ENCODE measurements at regions not wholly inside any gene's neighbourhood (a gene's known extent, or its start where the extent isn't known, plus 50 kb on each side); places are given as distances from the start of the nearest gene placed in this dataset.
A peak's percentile ranks its signal among the peaks of the same experiment; 100 is the strongest.
"Not testable (repeated sequence)": the region's sequence is repeated elsewhere in the genome, so short reads cannot be mapped to it uniquely, and the experiment has no call there.

DNA sequence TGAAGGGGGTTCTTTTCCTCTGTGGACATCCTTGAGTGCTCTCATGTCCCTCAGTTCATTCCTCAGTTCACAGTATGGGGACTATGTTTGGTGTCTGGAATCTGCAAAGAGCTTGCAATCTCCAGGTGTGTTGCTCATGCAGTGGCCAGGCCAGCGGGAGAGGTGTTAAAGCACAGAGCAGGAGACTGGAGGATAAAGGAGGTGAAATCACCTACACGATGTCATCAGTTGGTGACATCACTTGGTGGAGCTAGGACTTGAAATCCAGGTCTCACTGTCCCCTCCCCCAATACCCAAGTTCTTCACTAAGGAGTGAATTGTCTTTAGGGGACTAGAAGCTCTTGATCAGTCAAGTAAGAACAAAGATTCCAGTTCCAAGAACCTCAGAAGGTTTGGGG, 197.3 kb upstream of the ZNF618 start:
- H3K9ac ChIP-seq (ENCODE audit: low read depth in 1 of 2, low read length in 2 of 2), result no peak overlapping the region
- no peaks in the 10 kb centered on the region for H3K36me3 ChIP-seq (ENCODE audit: control insufficient read depth in 1 of 2, insufficient read depth in 2 of 2, low read length in 2 of 2)
- H3K4me3 ChIP-seq (ENCODE audit: low read depth in 1 of 2, low read length in 2 of 2), result no peak overlapping the region
- H3K4me1 ChIP-seq (ENCODE audit: control insufficient read depth in 1 of 2, insufficient read depth in 2 of 2, low read length in 2 of 2), result no peaks in the 10 kb centered on the region
- H3K27me3 ChIP-seq (ENCODE audit: control insufficient read depth in 1 of 2, insufficient read depth in 2 of 2, low read length in 2 of 2), result peaks cover 0 to 10% of the 10 kb centered on the region in 2 donors
- no peaks in the 10 kb centered on the region for H3K9me3 ChIP-seq (ENCODE audit: control insufficient read depth in 1 of 2, low read length in 2 of 2)
- no peak overlapping the region for H3K27ac ChIP-seq (ENCODE audit: low read depth, low read length)

DNA sequence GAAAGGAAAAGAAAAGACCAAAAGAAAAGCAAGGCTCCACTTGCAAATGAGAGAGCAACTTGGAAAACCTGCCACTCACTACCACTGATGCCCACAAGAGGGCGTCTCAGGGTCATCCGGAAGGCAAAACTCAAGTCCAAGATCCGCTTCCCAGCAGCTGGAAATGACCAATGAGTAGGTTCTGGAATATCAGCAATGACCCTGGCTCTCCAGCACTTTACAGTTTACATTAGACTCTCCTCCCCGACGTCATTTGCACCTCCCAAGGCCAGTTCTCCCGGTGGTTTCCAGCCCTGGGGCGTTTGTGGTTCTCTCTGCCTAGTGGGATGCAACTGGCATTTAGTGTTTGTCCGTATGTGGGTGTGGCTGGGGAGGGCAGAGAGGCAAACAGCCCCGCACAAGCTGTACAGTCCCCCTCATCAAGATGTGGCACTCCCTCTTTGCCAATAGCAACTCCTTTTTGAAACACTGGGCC, 193.8 kb upstream of the ZNF618 start:
- peaks cover 2 to 3% of the 10 kb centered on the region in 2 donors for H3K27me3 ChIP-seq (ENCODE audit: control insufficient read depth in 1 of 2, insufficient read depth in 2 of 2, low read length in 2 of 2)
- no peak overlapping the region for H3K9ac ChIP-seq (ENCODE audit: low read depth in 1 of 2, low read length in 2 of 2)
- H3K27ac ChIP-seq (ENCODE audit: low read depth, low read length), result no peak overlapping the region
- H3K9me3 ChIP-seq (ENCODE audit: control insufficient read depth in 1 of 2, low read length in 2 of 2), result no peaks in the 10 kb centered on the region
- H3K4me3 ChIP-seq (ENCODE audit: low read depth in 1 of 2, low read length in 2 of 2), result no peak overlapping the region
- no peaks in the 10 kb centered on the region for H3K36me3 ChIP-seq (ENCODE audit: control insufficient read depth in 1 of 2, insufficient read depth in 2 of 2, low read length in 2 of 2)
- peaks cover 0 to 1% of the 10 kb centered on the region in 2 donors for H3K4me1 ChIP-seq (ENCODE audit: control insufficient read depth in 1 of 2, insufficient read depth in 2 of 2, low read length in 2 of 2)

DNA sequence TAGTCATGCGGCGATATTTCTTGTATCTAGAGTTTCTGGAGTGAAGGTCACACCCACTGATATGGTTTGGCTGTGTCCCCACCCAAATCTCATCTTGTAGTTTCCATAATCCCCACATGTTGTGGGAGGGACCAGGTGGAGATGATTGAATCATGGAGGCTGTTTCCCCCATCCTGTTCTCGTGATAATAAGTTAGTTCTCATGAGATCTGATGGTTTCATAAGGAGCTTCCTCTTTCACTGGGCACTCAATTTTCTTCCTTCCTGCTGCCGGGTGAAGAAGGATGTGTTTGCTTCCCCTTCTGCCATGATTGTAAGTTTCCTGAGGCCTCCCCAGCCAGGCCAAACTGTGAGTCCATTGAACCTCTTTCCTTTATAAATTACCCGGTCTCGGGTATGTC, 190.5 kb upstream of the ZNF618 start:
- not testable (repeated sequence) for H3K9me3 ChIP-seq (ENCODE audit: control insufficient read depth in 1 of 2, low read length in 2 of 2); H3K36me3 ChIP-seq (ENCODE audit: control insufficient read depth in 1 of 2, insufficient read depth in 2 of 2, low read length in 2 of 2); H3K27ac ChIP-seq (ENCODE audit: low read depth, low read length); H3K4me3 ChIP-seq (ENCODE audit: low read depth in 1 of 2, low read length in 2 of 2); H3K9ac ChIP-seq (ENCODE audit: low read depth in 1 of 2, low read length in 2 of 2)
- Histone ChIP-seq H3K27me3 (ENCODE audit: control insufficient read depth in 1 of 2, insufficient read depth in 2 of 2, low read length in 2 of 2) (peaks cover 17 to 18% of the 10 kb centered on the region in 2 donors), H3K4me1 (ENCODE audit: control insufficient read depth in 1 of 2, insufficient read depth in 2 of 2, low read length in 2 of 2) (peaks cover 10 to 14% of the 10 kb centered on the region in 2 donors)

DNA sequence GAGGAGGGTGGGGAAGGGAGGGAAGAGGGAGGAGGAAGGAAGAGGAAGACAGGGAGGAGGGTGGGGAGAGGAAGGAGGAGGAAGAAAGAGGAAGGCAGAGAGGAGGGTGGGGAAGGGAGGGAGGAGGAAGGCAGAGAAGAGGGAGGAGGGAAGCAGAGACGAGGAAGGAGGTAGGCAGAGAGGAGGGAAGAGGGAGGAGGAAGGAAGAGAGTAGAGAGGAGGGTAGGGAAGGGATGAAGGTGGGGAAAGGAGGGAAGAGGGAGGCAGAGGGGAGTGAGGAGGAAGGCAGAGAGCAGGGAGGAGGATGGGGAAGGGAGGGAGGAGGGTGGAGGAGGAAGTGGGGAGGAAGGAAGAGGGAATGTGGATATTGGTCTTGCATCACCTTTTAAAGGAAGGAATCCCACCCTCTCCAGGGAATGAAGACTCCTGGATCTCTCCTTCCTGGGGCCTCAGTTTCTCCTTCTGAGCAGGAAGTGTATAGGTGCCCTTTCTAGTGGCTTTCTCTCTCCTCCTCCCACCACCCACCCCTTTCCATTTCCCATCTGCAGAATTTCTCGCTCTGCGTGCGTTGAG, 188.9 kb upstream of the ZNF618 start:
- H3K27me3 ChIP-seq (ENCODE audit: control insufficient read depth in 1 of 2, insufficient read depth in 2 of 2, low read length in 2 of 2), result peaks cover 17 to 18% of the 10 kb centered on the region in 2 donors
- H3K4me3 ChIP-seq (ENCODE audit: low read depth in 1 of 2, low read length in 2 of 2), result no peak overlapping the region
- no peaks in the 10 kb centered on the region for H3K36me3 ChIP-seq (ENCODE audit: control insufficient read depth in 1 of 2, insufficient read depth in 2 of 2, low read length in 2 of 2)
- no peak overlapping the region for H3K27ac ChIP-seq (ENCODE audit: low read depth, low read length)
- H3K9me3 ChIP-seq (ENCODE audit: control insufficient read depth in 1 of 2, low read length in 2 of 2), result no peaks in the 10 kb centered on the region
- H3K9ac ChIP-seq (ENCODE audit: low read depth in 1 of 2, low read length in 2 of 2), result no peak overlapping the region
- H3K4me1 ChIP-seq (ENCODE audit: control insufficient read depth in 1 of 2, insufficient read depth in 2 of 2, low read length in 2 of 2), result peaks cover 10 to 14% of the 10 kb centered on the region in 2 donors

DNA sequence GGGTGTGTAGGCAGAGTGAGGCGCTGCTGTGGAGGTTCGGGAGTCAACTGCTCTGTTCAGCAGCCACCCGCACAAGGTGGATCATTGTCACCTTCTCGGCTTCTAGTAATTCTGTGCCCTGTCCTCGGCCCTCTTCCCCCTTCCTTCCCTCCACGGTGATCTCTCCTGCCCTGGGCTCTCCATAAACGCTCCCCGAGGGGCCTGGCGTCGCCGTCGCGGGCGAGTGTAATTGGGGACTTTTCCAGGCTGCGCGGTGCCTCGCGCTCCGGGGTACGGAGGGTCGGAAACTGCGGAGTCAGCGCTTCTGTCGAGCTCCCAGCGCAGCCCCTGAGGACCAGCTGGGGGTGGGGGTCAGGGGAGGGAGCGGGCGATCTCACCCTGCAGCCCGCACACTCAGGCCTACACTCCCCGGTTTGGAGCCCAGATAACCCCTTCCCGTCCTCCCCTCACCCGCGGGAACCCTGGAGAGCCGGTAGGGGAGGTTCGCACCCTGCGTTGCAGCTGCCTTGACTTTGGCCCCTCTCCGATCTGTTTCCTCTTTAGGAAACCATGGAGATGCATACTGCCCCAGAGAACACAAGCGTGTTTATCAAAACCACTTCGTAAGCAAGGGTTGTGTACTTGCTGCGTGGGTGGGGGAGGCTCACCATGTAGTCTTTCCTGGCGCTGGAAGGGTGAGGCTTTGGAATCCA, 188.3 kb upstream of the ZNF618 start:
- H3K9ac ChIP-seq (ENCODE audit: low read depth in 1 of 2, low read length in 2 of 2), result no peak overlapping the region
- no peak overlapping the region for H3K27ac ChIP-seq (ENCODE audit: low read depth, low read length)
- peaks cover 10 to 14% of the 10 kb centered on the region in 2 donors for H3K4me1 ChIP-seq (ENCODE audit: control insufficient read depth in 1 of 2, insufficient read depth in 2 of 2, low read length in 2 of 2)
- no peaks in the 10 kb centered on the region for H3K36me3 ChIP-seq (ENCODE audit: control insufficient read depth in 1 of 2, insufficient read depth in 2 of 2, low read length in 2 of 2)
- H3K27me3 ChIP-seq (ENCODE audit: control insufficient read depth in 1 of 2, insufficient read depth in 2 of 2, low read length in 2 of 2), result peaks cover 17 to 18% of the 10 kb centered on the region in 2 donors
- H3K9me3 ChIP-seq (ENCODE audit: control insufficient read depth in 1 of 2, low read length in 2 of 2), result no peaks in the 10 kb centered on the region
- H3K4me3 ChIP-seq (ENCODE audit: low read depth in 1 of 2, low read length in 2 of 2), result peak overlapping the region; percentile 31 to 32

DNA sequence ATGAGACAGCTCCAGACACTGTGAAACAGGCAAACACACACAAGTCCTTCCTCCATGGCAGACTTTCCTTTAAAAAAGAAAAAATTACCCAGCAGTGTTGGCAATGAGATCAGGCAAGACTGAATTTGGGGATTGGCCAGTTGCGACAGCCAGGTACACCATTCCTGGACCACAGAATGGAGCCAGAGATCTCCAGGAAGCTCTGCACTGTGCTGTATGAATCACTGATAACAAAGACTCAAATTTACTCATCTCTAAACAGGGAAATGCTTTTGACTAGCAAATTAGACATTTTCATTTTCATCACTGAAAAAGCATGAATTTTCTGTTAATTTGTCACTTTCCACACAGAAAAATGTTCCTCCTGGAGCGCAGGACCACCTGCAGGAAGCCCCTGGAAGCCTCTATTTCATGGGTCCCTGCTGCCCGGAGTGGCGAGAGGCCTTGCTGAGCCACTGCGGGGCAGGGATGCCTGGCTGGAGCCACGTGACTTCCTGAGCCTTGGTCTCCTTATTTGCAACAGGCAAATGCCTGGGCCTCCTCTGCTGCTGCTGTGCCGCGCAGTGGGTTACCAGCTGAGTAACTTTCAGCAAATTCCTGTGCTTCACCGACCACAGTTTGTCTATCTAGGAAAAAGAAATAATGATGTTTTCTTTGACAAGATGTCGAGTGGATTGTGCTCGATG, 185.9 kb upstream of the ZNF618 start:
- Histone ChIP-seq H3K4me1 (ENCODE audit: control insufficient read depth in 1 of 2, insufficient read depth in 2 of 2, low read length in 2 of 2) (peaks cover 10 to 14% of the 10 kb centered on the region in 2 donors), H3K4me3 (ENCODE audit: low read depth in 1 of 2, low read length in 2 of 2) (no peak overlapping the region), H3K36me3 (ENCODE audit: control insufficient read depth in 1 of 2, insufficient read depth in 2 of 2, low read length in 2 of 2) (no peaks in the 10 kb centered on the region), H3K9me3 (ENCODE audit: control insufficient read depth in 1 of 2, low read length in 2 of 2) (no peaks in the 10 kb centered on the region), H3K27me3 (ENCODE audit: control insufficient read depth in 1 of 2, insufficient read depth in 2 of 2, low read length in 2 of 2) (peaks cover 18 to 20% of the 10 kb centered on the region in 2 donors), H3K9ac (ENCODE audit: low read depth in 1 of 2, low read length in 2 of 2) (no peak overlapping the region), H3K27ac (ENCODE audit: low read depth, low read length) (no peak overlapping the region)

DNA sequence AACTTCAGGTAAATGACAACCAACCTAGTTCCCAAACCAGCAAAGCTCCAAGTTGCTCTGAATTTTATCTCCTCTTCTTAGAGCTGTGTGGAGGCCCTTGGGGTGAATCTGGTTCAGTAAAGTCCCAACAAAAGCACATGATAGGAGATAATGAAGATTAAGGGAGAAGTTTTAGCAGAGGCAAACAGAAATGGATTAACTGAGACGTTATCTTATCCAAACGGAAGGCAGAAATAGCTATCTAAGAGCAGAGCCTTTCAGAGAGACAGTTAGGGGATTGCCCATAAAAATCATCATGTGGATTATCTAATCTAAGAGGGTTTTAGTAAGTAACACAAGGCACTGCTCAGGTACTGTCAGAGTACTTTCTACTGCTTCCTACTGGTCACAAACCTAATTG, 183.9 kb upstream of the ZNF618 start:
- Histone ChIP-seq H3K9ac (ENCODE audit: low read depth in 1 of 2, low read length in 2 of 2) (no peak overlapping the region), H3K27me3 (ENCODE audit: control insufficient read depth in 1 of 2, insufficient read depth in 2 of 2, low read length in 2 of 2) (peaks cover 16 to 19% of the 10 kb centered on the region in 2 donors), H3K36me3 (ENCODE audit: control insufficient read depth in 1 of 2, insufficient read depth in 2 of 2, low read length in 2 of 2) (no peaks in the 10 kb centered on the region), H3K9me3 (ENCODE audit: control insufficient read depth in 1 of 2, low read length in 2 of 2) (no peaks in the 10 kb centered on the region), H3K4me1 (ENCODE audit: control insufficient read depth in 1 of 2, insufficient read depth in 2 of 2, low read length in 2 of 2) (peaks cover 10 to 14% of the 10 kb centered on the region in 2 donors), H3K4me3 (ENCODE audit: low read depth in 1 of 2, low read length in 2 of 2) (no peak overlapping the region), H3K27ac (ENCODE audit: low read depth, low read length) (no peak overlapping the region)

DNA sequence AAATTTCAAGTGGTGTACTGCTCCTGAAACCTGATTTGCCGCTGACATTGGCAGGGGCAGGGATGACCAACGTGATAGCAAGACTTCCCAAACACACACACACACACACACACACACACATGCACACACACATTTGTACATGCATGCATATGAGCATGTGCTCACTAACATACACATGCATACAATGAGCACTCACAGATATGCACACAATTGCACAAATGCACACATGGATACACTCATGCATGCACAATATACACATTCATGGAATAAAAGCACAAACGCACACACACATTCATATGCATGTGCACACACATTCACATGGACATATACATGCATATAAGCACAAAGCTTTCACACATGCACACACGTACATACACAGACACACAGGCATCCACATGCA, 181.2 kb upstream of the ZNF618 start:
- no peaks in the 10 kb centered on the region for H3K36me3 ChIP-seq (ENCODE audit: control insufficient read depth in 1 of 2, insufficient read depth in 2 of 2, low read length in 2 of 2)
- H3K9ac ChIP-seq (ENCODE audit: low read depth in 1 of 2, low read length in 2 of 2), result no peak overlapping the region
- H3K4me1 ChIP-seq (ENCODE audit: control insufficient read depth in 1 of 2, insufficient read depth in 2 of 2, low read length in 2 of 2), result no peaks in the 10 kb centered on the region
- no peaks in the 10 kb centered on the region for H3K9me3 ChIP-seq (ENCODE audit: control insufficient read depth in 1 of 2, low read length in 2 of 2)
- H3K4me3 ChIP-seq (ENCODE audit: low read depth in 1 of 2, low read length in 2 of 2), result no peak overlapping the region
- H3K27me3 ChIP-seq (ENCODE audit: control insufficient read depth in 1 of 2, insufficient read depth in 2 of 2, low read length in 2 of 2), result peaks cover 0 to 3% of the 10 kb centered on the region in 2 donors
- H3K27ac ChIP-seq (ENCODE audit: low read depth, low read length), result no peak overlapping the region

DNA sequence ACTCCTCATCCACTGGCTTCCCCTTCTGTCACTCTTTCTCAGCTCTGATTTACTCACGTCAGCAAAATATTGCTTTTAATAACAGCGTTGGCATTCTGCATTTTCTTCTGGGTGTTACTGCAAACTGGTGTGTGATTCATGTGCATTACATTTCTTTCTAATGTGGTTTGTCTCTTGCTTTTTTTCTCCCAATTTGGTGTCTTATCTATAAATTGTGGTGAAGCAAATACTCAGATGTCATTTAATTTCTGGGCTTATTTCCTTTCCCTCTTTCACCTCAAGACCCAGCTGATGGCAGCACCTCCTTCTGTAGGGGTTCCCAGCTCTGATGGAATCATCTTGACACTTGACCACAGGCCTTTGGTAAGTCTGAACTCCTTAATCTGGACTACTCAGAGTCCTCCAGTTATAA, 180.7 kb upstream of the ZNF618 start:
- H3K4me3 ChIP-seq (ENCODE audit: low read depth in 1 of 2, low read length in 2 of 2), result no peak overlapping the region
- no peak overlapping the region for H3K9ac ChIP-seq (ENCODE audit: low read depth in 1 of 2, low read length in 2 of 2)

DNA sequence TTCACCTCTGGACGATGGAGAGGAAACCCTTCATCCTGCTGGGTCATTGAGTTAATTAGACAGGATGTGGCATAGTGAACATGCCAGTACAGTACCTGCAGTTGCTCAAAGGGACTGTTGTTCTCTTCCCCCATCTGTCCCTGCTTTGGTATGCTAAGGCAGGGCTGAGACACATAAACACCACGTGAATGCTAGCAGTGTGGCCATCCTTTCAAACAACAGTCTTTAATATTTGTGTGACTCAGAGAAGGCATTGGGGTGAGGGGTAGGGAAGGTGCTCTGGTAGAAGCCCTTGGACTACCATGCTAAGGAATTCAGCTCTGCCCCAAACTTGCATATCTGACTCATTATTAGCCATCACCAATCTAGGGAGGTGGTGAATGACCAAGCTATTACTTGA, 180.2 kb upstream of the ZNF618 start:
- H3K9me3 ChIP-seq (ENCODE audit: control insufficient read depth in 1 of 2, low read length in 2 of 2), result no peaks in the 10 kb centered on the region
- H3K27me3 ChIP-seq (ENCODE audit: control insufficient read depth in 1 of 2, insufficient read depth in 2 of 2, low read length in 2 of 2), result peaks cover 0 to 7% of the 10 kb centered on the region in 2 donors
- no peak overlapping the region for H3K27ac ChIP-seq (ENCODE audit: low read depth, low read length)
- no peaks in the 10 kb centered on the region for H3K4me1 ChIP-seq (ENCODE audit: control insufficient read depth in 1 of 2, insufficient read depth in 2 of 2, low read length in 2 of 2)
- no peak overlapping the region for H3K4me3 ChIP-seq (ENCODE audit: low read depth in 1 of 2, low read length in 2 of 2)
- no peaks in the 10 kb centered on the region for H3K36me3 ChIP-seq (ENCODE audit: control insufficient read depth in 1 of 2, insufficient read depth in 2 of 2, low read length in 2 of 2)
- H3K9ac ChIP-seq (ENCODE audit: low read depth in 1 of 2, low read length in 2 of 2), result no peak overlapping the region

More for the DNA sequence above, 180.7 kb upstream of the ZNF618 start:
- Histone ChIP-seq H3K27ac (ENCODE audit: low read depth, low read length) (no peak overlapping the region), H3K9me3 (ENCODE audit: control insufficient read depth in 1 of 2, low read length in 2 of 2) (no peaks in the 10 kb centered on the region), H3K36me3 (ENCODE audit: control insufficient read depth in 1 of 2, insufficient read depth in 2 of 2, low read length in 2 of 2) (no peaks in the 10 kb centered on the region), H3K27me3 (ENCODE audit: control insufficient read depth in 1 of 2, insufficient read depth in 2 of 2, low read length in 2 of 2) (peaks cover 0 to 7% of the 10 kb centered on the region in 2 donors), H3K4me1 (ENCODE audit: control insufficient read depth in 1 of 2, insufficient read depth in 2 of 2, low read length in 2 of 2) (no peaks in the 10 kb centered on the region)
